GM12891 (cell line): ENCODE measurements at regions not wholly inside any gene's neighbourhood (a gene's known extent, or its start where the extent isn't known, plus 50 kb on each side); places are given as distances from the start of the nearest gene placed in this dataset.
"Not testable (repeated sequence)": the region's sequence is repeated elsewhere in the genome, so short reads cannot be mapped to it uniquely, and the experiment has no call there.

ENCODE experiments used
- DNase-seq: peaks from one replicate; pipeline ENCODE4 v3.0.0; 2011; ENCODE audit warnings: low spot score; ENCODE audit not compliant: insufficient read length
- FAIRE-seq: peaks from 2 replicates; lab custom pipeline; 2011; peaks lifted over from hg19 to GRCh38; lab: Jason Lieb, UNC
- POLR2A ChIP-seq: IDR thresholded peaks from 2 replicates; pipeline ENCODE4 v1.6.1; 2011; ENCODE audit warnings: low read depth, low read length, control low read depth
- POLR2AphosphoS5 ChIP-seq: IDR thresholded peaks from 2 replicates; pipeline ENCODE4 v1.6.1; 2011; ENCODE audit warnings: low read depth, low read length, control low read depth
- POU2F2 ChIP-seq: IDR thresholded peaks from 2 replicates; pipeline ENCODE4 v1.6.1; 2011; ENCODE audit warnings: low read depth, mild to moderate bottlenecking, control low read depth, low read length, moderate library complexity

DNA sequence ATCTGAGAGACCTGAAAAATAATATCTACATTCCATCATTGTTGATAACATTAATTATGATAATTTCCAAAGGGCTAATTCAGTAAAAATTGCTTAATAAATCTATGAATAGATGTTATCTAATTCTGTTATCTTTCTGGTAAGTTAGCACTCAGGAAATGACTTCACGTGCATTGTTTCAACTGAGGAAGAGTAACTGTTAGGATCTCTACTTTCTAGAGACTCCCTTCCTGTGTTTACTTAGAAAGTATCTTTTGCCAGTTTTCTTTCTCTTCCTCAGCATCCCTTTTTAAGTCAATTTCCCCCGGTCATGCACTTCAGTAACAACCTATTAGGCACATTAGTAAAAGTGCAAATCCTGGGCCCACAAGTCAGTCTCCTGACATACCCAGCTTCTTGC is 231.1 kb upstream of the NOTCH2NLA start:
- DNase-seq, FAIRE-seq: not testable (repeated sequence)

- not testable (repeated sequence) for FAIRE-seq, DNase-seq
These were observed 230.5 kb upstream of the NOTCH2NLA start for GRCh38 chr1:146459308-146459707.

DNA sequence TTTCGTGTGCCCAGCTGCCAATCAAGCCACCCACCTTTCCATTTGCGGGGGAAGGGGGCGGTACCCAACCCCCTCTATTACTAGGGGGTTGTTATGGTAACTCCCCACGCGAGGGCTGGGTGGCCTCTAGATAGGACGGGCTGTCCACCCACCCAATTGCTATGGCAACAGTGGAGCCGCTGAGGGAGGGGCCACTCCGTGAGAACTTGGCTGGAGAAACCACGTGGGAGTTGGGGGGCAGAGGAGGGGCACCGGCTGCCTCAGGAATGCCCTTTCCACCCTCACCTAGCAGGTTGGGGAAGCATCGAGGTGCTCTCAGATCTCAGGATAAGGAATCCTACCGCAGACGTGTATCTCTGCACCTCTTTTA is 220.0 kb upstream of the NOTCH2NLA start:
- not testable (repeated sequence) for DNase-seq, FAIRE-seq

DNA sequence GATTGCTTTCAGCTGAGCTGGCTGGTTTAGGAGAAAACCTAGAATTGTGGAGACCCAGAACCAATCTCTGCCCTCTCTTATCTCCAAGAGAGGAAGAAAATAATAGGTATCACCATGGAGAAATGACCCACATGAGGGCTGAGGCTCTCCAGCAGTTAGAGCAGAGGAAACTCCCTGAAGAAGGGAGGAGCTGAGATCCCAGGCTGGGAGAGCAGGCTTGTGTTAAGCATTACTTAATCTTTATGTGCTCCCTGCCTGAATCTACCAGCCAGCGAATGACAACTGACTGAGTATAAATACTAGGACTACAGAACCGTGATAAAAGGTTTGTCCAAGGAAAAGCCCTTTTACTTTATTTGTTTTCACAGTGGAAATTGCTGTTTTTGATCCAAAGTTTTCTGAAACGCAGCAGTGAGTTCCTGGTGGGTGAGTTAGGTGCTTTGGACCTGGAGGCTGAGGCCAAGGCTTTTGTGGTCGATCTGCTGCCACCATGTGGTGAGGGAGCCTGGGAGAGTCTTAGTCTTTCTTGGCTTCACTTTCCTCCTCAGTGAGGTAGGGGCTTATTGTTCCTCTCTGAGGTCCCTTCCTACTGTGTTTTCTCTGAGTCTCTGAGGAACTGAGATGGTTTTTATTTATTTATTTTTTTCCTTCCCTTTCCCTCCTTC is 219.5 kb upstream of the NOTCH2NLA start:
- DNase-seq, FAIRE-seq: not testable (repeated sequence)

DNA sequence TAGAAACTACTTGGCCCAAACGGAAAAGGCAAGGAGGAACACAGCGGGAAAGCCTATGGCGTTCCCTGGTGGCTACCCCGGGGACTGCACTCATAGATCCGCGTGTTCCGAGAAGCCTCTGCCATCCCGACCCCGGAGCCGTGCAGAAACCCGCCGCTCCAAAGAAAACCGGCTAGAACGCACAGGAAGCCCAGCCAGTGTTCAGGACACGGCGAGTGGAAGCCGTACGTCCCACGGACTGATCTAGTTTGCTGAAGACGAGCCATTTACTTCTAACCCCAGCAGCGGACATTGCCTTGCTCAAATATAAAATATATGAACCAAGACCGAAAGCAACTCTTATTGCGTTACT is 215.0 kb upstream of the NOTCH2NLA start:
- not testable (repeated sequence) for DNase-seq, FAIRE-seq

- FAIRE-seq, DNase-seq: not testable (repeated sequence)
These were observed 214.5 kb upstream of the NOTCH2NLA start for GRCh38 chr1:146443088-146443870.

GRCh38 chr1:146438543-146438942 is 209.7 kb upstream of the NOTCH2NLA start:
- not testable (repeated sequence) for FAIRE-seq, DNase-seq

GRCh38 chr1:146416642-146417041 is 187.8 kb upstream of the NOTCH2NLA start:
- DNase-seq, FAIRE-seq: not testable (repeated sequence)

GRCh38 chr1:146415017-146415416 is 186.2 kb upstream of the NOTCH2NLA start:
- DNase-seq, FAIRE-seq: not testable (repeated sequence)

DNA sequence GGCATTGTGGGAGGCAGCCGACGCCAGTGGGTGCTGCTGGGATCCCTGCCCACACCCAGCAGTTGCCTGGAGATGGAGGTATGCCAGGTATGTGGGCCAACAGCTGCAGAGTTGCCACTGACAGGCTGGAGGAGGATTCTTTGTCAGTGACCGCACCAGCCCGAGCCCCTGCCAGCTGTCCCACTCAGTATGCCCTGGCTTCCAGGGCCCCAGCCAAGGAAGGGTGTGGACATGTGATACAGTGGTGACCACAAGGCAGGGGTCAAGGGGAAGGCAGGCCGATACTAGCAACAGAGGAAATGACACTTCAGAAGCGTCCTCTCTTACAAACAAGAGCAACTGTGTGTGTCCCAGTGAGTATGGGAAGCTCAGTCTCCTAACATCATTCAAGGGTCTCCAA is 185.1 kb upstream of the NOTCH2NLA start:
- not testable (repeated sequence) for FAIRE-seq, DNase-seq

DNA sequence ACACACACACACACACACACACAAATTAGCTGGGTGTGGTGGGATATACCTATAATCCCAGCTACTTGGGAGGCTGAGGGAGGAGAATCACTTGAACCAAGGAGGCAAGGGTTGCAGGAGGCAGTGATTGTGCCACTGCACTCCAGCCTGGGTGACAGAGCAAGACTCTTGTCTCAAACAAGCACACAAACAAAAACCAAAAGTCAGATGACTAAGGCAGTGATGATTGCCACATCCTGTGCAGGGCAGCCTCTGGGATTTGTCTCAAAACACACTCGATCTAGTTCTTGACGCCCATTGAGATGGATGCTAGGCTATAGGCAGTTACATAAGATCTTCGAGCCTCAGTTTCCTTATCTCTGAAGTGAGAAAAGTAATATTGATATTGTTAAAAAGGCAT is 183.1 kb upstream of the NOTCH2NLA start:
- DNase-seq, FAIRE-seq: not testable (repeated sequence)

DNA sequence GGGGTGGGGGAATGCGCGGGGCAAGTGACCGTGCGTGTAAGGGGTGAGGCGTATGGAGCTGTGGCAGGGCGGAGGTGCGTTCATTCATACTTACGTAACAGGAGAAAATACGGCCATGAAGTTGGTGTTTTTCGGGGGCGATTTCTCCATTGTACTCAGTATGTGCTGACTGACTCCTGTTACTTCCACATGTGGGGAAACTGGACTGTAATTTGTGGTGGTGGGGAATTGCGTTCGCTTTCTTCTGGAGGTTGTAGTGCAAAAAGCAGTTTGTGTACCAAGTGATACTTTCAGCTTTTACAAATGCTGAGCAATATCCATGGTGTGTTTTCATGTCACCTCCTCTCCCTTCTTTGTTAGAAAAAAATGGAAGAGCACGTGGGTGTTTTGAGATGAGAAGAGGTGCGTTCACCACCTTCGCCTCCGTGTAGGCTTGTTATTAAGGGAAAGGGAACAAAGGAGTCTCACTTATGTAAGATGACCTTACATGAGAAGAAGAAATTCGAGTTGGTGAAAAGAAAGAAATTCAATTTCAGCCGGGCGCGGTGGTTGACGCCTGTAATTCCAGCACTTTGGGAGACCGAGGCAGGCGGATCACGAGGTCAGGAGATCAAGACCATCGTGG is 181.1 kb upstream of the NOTCH2NLA start:
- not testable (repeated sequence) for DNase-seq, FAIRE-seq
- TF ChIP-seq POU2F2: peak; percentile 89
- TF ChIP-seq POLR2AphosphoS5: peak; percentile 94
- TF ChIP-seq POLR2A: peak; percentile 94

GRCh38 chr1:146409116-146409801 is 180.4 kb upstream of the NOTCH2NLA start:
- not testable (repeated sequence) for DNase-seq

GRCh38 chr1:146401281-146401825 is 172.5 kb upstream of the NOTCH2NLA start:
- not testable (repeated sequence) for FAIRE-seq, DNase-seq

More at GRCh38 chr1:146409116-146409801, 180.4 kb upstream of the NOTCH2NLA start:
- not testable (repeated sequence) for FAIRE-seq

DNA sequence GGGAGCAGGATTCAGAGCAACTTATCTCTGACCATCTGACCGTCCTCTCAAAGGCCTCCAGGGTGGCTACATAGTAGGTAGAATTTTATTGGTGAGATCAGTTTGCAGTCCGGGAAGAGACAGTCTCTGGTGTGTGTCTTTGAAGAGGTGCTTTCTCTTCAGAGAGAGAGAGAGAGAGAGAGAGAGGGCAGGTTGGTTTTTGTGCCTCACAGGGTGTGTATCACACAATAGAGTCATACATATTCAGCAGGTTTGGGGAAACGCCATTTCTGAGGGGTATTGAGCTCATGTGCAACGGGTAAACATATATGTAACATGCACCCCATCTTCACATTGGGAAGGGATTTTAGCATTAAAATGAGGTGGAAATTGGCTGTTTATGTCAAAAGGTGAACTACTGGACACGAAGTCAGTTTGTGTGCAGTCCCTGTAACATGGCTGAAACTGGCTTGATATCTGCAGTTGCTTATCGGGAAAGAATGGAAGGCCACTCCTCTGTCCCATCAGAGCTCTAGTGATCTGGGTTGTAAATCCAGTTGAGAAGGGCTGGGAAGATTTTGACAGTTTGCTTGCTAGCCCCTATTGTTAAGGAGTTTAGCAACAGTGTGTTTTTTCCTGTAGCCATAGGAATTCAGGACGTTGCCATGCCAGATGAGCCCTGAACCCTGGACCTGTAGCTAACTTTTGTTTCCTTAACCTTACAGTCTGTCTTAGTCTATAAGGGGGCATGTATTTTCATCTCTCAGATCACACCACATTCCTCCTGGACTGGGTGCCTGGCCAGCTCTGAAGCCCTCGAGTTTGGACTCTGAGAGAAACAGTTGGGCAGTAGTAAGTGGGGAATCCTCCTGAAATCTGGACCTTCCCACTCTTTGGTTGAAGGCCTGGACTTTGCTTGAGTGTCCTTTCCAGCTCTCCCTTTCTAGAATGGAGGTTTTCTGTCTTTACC is 171.6 kb upstream of the NOTCH2NLA start:
- FAIRE-seq, DNase-seq: not testable (repeated sequence)

DNA sequence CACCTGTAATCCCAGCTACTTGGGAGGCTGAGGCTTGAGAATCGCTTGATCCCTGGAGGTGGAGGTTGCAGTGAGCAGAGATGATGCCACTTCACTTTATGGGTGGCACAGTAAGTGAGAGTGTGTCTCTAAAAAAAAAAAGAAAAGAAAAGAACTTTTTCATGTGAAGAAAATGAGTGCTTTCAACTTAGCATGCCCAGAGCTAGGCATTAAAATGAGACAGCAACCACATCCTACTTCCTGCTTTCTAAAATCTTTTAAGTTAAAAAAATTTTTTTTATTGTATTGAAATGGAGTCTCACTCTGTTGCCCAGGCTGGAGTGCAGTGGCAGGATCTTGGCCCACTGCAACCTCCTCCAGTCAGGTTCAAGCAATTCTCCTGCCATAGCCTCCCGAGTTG is 170.4 kb upstream of the NOTCH2NLA start:
- not testable (repeated sequence) for DNase-seq, FAIRE-seq

DNA sequence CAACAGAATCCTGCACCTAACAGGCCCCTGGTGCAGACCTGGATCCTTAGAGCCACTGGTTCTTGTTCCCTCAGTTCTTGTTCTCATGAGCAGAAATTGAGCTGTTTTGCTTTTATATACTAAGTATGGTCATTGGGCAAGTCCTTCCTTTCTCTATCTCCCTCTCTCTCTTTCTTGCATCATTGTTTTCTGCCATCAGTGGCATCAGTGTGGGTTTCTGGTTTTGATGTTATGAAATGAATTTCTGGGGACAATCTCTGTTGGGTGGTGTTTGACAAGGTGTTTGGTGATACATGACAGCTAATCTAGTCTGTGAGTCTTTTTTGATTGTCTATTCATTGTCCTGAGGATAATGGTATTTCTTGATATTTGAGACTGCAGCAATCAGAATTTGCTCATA is 168.0 kb upstream of the NOTCH2NLA start:
- not testable (repeated sequence) for FAIRE-seq, DNase-seq

DNA sequence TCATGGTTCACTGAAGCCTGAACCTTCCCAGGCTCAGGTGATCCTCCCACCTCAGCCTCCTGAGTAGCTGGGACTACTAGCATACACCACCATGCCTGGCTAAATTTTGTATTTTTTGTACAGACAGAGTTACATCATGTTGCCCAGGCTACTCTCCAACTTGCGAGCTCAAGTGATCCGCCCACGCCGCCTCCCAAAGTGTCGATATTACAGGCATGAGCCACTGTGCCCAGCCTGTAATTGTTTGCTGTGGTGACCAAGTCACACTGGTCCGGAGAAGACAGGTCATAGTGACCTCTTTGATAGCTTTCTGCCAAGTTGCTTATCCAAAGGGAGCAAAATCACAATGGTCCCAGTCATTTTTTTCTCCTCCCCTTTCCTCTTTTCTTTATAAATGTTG is 167.4 kb upstream of the NOTCH2NLA start:
- FAIRE-seq, DNase-seq: not testable (repeated sequence)
